ENCODE measurements at regions not wholly inside any gene's neighbourhood (a gene's known extent, or its start where the extent isn't known, plus 50 kb on each side); places are given as distances from the start of the nearest gene placed in this dataset.

- TF ChIP-seq POLR2AphosphoS5 (IDR thresholded peaks at IDR 0.05), result no peak
- no peak for TF ChIP-seq POLR2A (IDR thresholded peaks at IDR 0.05)
- TF ChIP-seq CTCF (IDR thresholded peaks at IDR 0.05 in 8 of 11, conservative IDR thresholded peaks at IDR 0.05 in 3 of 11), result no peak
Measured at GRCh38 chrX:95645738-95646137, 1038.9 kb upstream of the DIAPH2 start.

All from spleen (tissue), 7 donors.